Epithelial cell of proximal tubule (primary cell): ENCODE measurements at regions not wholly inside any gene's neighbourhood (a gene's known extent, or its start where the extent isn't known, plus 50 kb on each side); places are given as distances from the start of the nearest gene placed in this dataset.
"Not testable (repeated sequence)": the region's sequence is repeated elsewhere in the genome, so short reads cannot be mapped to it uniquely, and the experiment has no call there.

ENCODE experiments used
- DNase-seq: peaks from one replicate; pipeline ENCODE4 v3.0.0-alpha.2; 2011; ENCODE audit warnings: low read depth
- H3K4me3 ChIP-seq: 2 replicates; pipeline ENCODE4 v1.5.1; 2011; ENCODE audit warnings: low read depth, mild to moderate bottlenecking, low read length
- CTCF ChIP-seq: conservative IDR thresholded peaks from 2 replicates; pipeline ENCODE4 v1.5.1; 2012; ENCODE audit warnings: low read depth, mild to moderate bottlenecking, low read length

GRCh38 chr20:1845163-1845523 is 50.1 kb upstream of the SIRPA start:
- no peak for TF ChIP-seq CTCF
- no peak for DNase-seq
- no peak overlapping the region for H3K4me3 ChIP-seq

- TF ChIP-seq CTCF = no peak
- no peak overlapping the region for H3K4me3 ChIP-seq
- DNase-seq = no peak
Observed at GRCh38 chr20:1844325-1845162, 50.7 kb upstream of the SIRPA start.

GRCh38 chr20:1842281-1842680 is 52.9 kb upstream of the SIRPA start:
- no peak for DNase-seq
- no peak for TF ChIP-seq CTCF
- H3K4me3 ChIP-seq = no peak overlapping the region

- DNase-seq = no peak
- no peak overlapping the region for H3K4me3 ChIP-seq
- no peak for TF ChIP-seq CTCF
Observed at GRCh38 chr20:1841554-1842140, 53.6 kb upstream of the SIRPA start.

GRCh38 chr20:1840817-1841553 is 54.2 kb upstream of the SIRPA start:
- no peak for DNase-seq
- H3K4me3 ChIP-seq = no peak overlapping the region
- no peak for TF ChIP-seq CTCF

- H3K4me3 ChIP-seq, DNase-seq: not testable (repeated sequence)
Observed at GRCh38 chr20:1839376-1840317, 55.6 kb upstream of the SIRPA start.
